ENCODE measurements at regions not wholly inside any gene's neighbourhood (a gene's known extent, or its start where the extent isn't known, plus 50 kb on each side); places are given as distances from the start of the nearest gene placed in this dataset.

DNA sequence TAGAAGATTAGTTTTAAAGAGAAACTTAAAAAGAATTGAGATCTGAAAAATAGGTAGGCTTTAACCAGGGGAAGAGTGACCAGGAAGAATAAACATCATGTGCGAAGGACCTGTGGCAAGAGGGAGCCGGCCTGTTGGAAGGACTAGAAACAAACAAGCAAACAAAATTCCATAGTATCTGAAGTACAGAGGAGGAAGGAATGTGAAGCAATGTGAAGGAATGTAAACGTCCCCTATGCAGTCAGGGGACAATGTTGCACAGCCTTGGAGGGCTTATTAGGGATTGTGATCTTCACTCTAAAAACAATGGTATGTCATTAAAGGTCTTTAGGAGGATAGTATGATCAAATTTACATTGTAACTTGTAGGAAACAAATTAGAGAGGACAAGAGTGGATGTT lies 84.4 kb upstream of the PLCL2 start:
- no peak; the same call in 2 of the 3 replicates for ATAC-seq
- DNase-seq (ENCODE audit: low spot score) = no peak
- Mint-ChIP-seq H3K4me3 (no peak overlapping the region), H3K36me3 (ENCODE audit: low read depth) (peaks cover 6% of the 10 kb centered on the region; the same call in 2 of the 3 replicates), H3K27ac (no peak overlapping the region; the same call in 1 of the 2 replicates), H3K4me1 (peaks cover 14% of the 10 kb centered on the region), H3K27me3 (ENCODE audit: insufficient read depth, low read depth, poor library complexity) (no peaks in the 10 kb centered on the region), H3K9me3 (peaks cover 4% of the 10 kb centered on the region)
- peaks cover 13% of the 10 kb centered on the region for H3K9me2 ChIP-seq (ENCODE audit: insufficient read depth)
- H3K36me3 ChIP-seq (ENCODE audit: insufficient read depth) = no peaks in the 10 kb centered on the region
- H3K27ac ChIP-seq (ENCODE audit: low read depth) = no peak overlapping the region
- 0 out of 2 replicates have a peak overlapping the region, but pooled peaks have one; percentile 48 for H2AFZ ChIP-seq
- no peak overlapping the region for H3K4me3 ChIP-seq
- no peaks in the 10 kb centered on the region for H4K20me1 ChIP-seq (replicated peaks; ENCODE audit: insufficient read depth)
- H3F3A ChIP-seq (replicated peaks; ENCODE audit: low read depth) = no peaks in the 10 kb centered on the region
- no peak overlapping the region for H3K4me2 ChIP-seq
- no peaks in the 10 kb centered on the region for H3K79me2 ChIP-seq (replicated peaks; ENCODE audit: insufficient read depth)
- H3K27me3 ChIP-seq (ENCODE audit: insufficient read depth) = no peaks in the 10 kb centered on the region
- TF ChIP-seq CTCF (conservative IDR thresholded peaks at IDR 0.05; ENCODE audit: low read depth in 2 of 2) (no peak), POLR2AphosphoS5 (IDR thresholded peaks at IDR 0.05; ENCODE audit: low read depth) (no peak), ZNF462 (CRISPR knock-in tag; IDR thresholded peaks at IDR 0.05) (no peak), EZH2phosphoT487 (IDR thresholded peaks at IDR 0.05; ENCODE audit: unreplicated experiment) (no peak), JUNB (IDR thresholded peaks at IDR 0.05; ENCODE audit: unreplicated experiment) (no peak), NANOG (IDR thresholded peaks at IDR 0.05; ENCODE audit: borderline replicate concordance) (no peak), STAT1 (IDR thresholded peaks at IDR 0.05; ENCODE audit: unreplicated experiment) (no peak), REST (IDR thresholded peaks at IDR 0.05; ENCODE audit: unreplicated experiment) (no peak), ZNF114 (CRISPR knock-in tag; IDR thresholded peaks at IDR 0.05) (no peak)
- TF ChIP-seq, protein P1, sequence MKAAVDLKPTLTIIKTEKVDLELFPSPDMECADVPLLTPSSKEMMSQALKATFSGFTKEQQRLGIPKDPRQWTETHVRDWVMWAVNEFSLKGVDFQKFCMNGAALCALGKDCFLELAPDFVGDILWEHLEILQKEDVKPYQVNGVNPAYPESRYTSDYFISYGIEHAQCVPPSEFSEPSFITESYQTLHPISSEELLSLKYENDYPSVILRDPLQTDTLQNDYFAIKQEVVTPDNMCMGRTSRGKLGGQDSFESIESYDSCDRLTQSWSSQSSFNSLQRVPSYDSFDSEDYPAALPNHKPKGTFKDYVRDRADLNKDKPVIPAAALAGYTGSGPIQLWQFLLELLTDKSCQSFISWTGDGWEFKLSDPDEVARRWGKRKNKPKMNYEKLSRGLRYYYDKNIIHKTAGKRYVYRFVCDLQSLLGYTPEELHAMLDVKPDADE (IDR thresholded peaks at IDR 0.05) = no peak
- peaks cover 13% of the 10 kb centered on the region for H3K4me1 ChIP-seq (ENCODE audit: insufficient read depth)

Data from GM23338 (cell line).